ENCODE measurements at regions not wholly inside any gene's neighbourhood (a gene's known extent, or its start where the extent isn't known, plus 50 kb on each side); places are given as distances from the start of the nearest gene placed in this dataset.

DNA sequence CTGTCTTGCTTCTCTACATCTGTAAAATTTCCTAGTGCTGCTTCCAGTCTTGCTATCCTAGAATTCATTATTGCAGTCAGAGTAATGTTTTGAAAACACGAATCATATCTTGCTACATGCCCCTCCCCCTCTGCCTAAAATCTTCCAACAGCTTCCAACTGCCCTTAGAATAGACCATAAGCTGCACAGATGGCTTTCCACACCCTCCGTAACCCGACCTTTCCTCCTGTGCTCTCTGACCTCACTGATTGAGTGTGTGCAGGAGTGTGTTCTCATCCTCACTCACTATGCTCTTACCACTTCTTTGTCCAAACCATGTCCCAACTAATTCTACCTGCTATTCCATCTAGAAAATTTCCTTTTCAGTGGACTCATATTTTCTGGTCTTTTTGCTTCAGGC, 121.2 kb upstream of the ANKRD1 start:
- H3K79me2 ChIP-seq (ENCODE audit: low read depth) = no peaks in the 10 kb centered on the region
- H3K9me2 ChIP-seq (ENCODE audit: insufficient read depth) = no peaks in the 10 kb centered on the region
- no peak overlapping the region for H3K4me3 ChIP-seq
- intact Hi-C loops (cut with micrococcal nuclease; ENCODE audit: unreplicated experiment) = loop anchor here (2.0 kb wide), 1 partner anchor 209 kb away; no protein-coding TSS in a partner anchor
- no TSS peak for BruUV-seq (replicated peaks)
- TF ChIP-seq, protein P1, sequence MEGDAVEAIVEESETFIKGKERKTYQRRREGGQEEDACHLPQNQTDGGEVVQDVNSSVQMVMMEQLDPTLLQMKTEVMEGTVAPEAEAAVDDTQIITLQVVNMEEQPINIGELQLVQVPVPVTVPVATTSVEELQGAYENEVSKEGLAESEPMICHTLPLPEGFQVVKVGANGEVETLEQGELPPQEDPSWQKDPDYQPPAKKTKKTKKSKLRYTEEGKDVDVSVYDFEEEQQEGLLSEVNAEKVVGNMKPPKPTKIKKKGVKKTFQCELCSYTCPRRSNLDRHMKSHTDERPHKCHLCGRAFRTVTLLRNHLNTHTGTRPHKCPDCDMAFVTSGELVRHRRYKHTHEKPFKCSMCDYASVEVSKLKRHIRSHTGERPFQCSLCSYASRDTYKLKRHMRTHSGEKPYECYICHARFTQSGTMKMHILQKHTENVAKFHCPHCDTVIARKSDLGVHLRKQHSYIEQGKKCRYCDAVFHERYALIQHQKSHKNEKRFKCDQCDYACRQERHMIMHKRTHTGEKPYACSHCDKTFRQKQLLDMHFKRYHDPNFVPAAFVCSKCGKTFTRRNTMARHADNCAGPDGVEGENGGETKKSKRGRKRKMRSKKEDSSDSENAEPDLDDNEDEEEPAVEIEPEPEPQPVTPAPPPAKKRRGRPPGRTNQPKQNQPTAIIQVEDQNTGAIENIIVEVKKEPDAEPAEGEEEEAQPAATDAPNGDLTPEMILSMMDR (conservative IDR thresholded peaks at IDR 0.05) = no peak
- TF ChIP-seq EZH2 (IDR thresholded peaks at IDR 0.05; ENCODE audit: low read depth) = no peak
- H2AFZ ChIP-seq = no peak overlapping the region
- ChIA-PET POLR2A (ENCODE audit: unreplicated experiment) (no interaction called here), CTCF (no interaction called here)
- H3K4me1 ChIP-seq (replicated peaks; ENCODE audit: insufficient read depth) = no peaks in the 10 kb centered on the region
- H3K9me3 ChIP-seq (ENCODE audit: insufficient read depth, low read depth) = no peaks in the 10 kb centered on the region
- no peak overlapping the region for H3K4me2 ChIP-seq
- H3K36me3 ChIP-seq (ENCODE audit: low read depth) = no peaks in the 10 kb centered on the region
- H3K27me3 ChIP-seq (ENCODE audit: insufficient read depth, low read depth) = no peaks in the 10 kb centered on the region
- DNase-seq = no peak
- H3F3A ChIP-seq (ENCODE audit: insufficient read depth, low read depth) = no peaks in the 10 kb centered on the region
- H4K20me1 ChIP-seq (ENCODE audit: insufficient read depth) = no peaks in the 10 kb centered on the region
- no peak overlapping the region for H3K27ac ChIP-seq

DNA sequence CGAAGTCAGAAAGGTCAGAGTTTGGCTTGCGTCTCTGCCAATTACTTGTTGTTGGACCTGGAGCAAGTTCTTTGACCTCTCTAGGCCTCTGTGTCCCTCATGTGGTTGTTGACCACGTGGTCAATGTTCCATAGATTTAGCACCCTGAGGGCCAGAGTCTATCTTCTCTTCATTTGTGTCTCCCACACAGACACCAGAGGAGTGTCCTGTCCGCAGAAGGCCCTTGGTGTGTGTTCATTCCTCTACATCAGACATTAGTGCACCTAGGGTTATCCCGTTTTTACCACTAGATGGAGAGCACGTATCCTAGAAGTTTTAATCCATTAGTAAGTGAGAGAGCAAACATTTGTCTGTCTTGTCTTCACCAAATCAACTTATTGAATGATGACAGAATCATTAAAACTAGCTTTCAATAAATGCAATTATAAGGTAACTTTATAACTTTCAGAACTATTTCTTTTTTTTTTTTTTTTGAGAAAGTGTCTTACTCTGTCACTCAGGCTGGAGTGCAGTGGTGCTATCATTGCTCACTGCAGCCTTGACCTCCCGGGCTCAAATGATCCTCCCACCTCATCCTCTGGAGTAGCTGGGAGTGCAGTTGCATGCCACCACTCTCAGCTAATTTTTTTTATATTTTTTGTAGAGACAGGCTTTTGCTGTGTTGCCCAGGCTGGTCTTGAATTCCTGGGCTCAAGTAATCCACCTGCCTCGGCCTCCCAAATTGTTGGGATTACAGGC, 122.5 kb upstream of the ANKRD1 start:
- no peak for TF ChIP-seq EZH2 (IDR thresholded peaks at IDR 0.05; ENCODE audit: low read depth)
- TF ChIP-seq, protein P1 (conservative IDR thresholded peaks at IDR 0.05) = peak; percentile 52
- DNase-seq = peak in 1 of 2 experiments; percentile 2
- Histone ChIP-seq H3K79me2 (ENCODE audit: low read depth) (no peaks in the 10 kb centered on the region), H3K9me3 (ENCODE audit: insufficient read depth, low read depth) (no peaks in the 10 kb centered on the region), H4K20me1 (ENCODE audit: insufficient read depth) (no peaks in the 10 kb centered on the region), H3K27ac (no peak overlapping the region), H3K4me2 (no peak overlapping the region), H3K9me2 (ENCODE audit: insufficient read depth) (no peaks in the 10 kb centered on the region), H3K4me1 (replicated peaks; ENCODE audit: insufficient read depth) (no peaks in the 10 kb centered on the region), H3K4me3 (no peak overlapping the region), H3K36me3 (ENCODE audit: low read depth) (no peaks in the 10 kb centered on the region), H3K27me3 (ENCODE audit: insufficient read depth, low read depth) (no peaks in the 10 kb centered on the region), H3F3A (ENCODE audit: insufficient read depth, low read depth) (no peaks in the 10 kb centered on the region), H2AFZ (no peak overlapping the region)
- CTCF ChIA-PET = interaction anchor here (0.6 kb wide), 1 partner anchor 58 kb away, joined by 3 read pairs; no protein-coding TSS in a partner anchor
- intact Hi-C loops (cut with micrococcal nuclease; ENCODE audit: unreplicated experiment) = loop anchor here (1.0 to 2.0 kb wide), 2 partner anchors 132 to 207 kb away; no protein-coding TSS in a partner anchor
- no TSS peak for BruUV-seq (replicated peaks)
- POLR2A ChIA-PET (ENCODE audit: unreplicated experiment) = no interaction called here

DNA sequence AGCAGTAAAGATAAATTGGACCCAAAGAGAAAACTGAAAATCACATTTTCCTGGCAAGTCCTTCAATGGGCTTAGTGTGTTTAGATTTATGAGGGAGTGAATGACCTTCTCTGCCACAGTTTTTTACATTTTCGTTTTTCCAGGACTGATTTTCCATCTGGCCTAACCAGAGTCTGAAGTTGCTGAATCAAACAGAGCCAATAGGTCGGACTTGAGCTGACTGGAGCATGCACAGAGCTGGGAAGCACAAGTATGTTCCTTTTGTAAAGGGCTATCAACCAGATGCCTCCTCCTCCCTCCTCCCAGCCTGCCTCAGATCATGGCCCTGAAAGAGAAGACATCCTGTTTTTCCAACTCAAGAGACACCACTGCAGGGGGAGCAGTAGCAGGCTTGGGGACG, 126.0 kb upstream of the ANKRD1 start:
- Histone ChIP-seq H3K36me3 (ENCODE audit: low read depth) (no peaks in the 10 kb centered on the region), H3K9me2 (ENCODE audit: insufficient read depth) (no peaks in the 10 kb centered on the region), H2AFZ (no peak overlapping the region), H3K27me3 (ENCODE audit: insufficient read depth, low read depth) (no peaks in the 10 kb centered on the region), H3K4me2 (no peak overlapping the region), H3K27ac (no peak overlapping the region), H4K20me1 (ENCODE audit: insufficient read depth) (no peaks in the 10 kb centered on the region), H3K4me1 (replicated peaks; ENCODE audit: insufficient read depth) (no peaks in the 10 kb centered on the region), H3K79me2 (ENCODE audit: low read depth) (no peaks in the 10 kb centered on the region), H3K4me3 (no peak overlapping the region), H3F3A (ENCODE audit: insufficient read depth, low read depth) (no peaks in the 10 kb centered on the region), H3K9me3 (ENCODE audit: insufficient read depth, low read depth) (no peaks in the 10 kb centered on the region)
- no peak for DNase-seq
- intact Hi-C loops (cut with micrococcal nuclease; ENCODE audit: unreplicated experiment) = no loop called here
- CTCF ChIA-PET = no interaction called here
- BruUV-seq (replicated peaks) = no TSS peak
- TF ChIP-seq EZH2 (IDR thresholded peaks at IDR 0.05; ENCODE audit: low read depth) = no peak
- POLR2A ChIA-PET (ENCODE audit: unreplicated experiment) = no interaction called here

DNA sequence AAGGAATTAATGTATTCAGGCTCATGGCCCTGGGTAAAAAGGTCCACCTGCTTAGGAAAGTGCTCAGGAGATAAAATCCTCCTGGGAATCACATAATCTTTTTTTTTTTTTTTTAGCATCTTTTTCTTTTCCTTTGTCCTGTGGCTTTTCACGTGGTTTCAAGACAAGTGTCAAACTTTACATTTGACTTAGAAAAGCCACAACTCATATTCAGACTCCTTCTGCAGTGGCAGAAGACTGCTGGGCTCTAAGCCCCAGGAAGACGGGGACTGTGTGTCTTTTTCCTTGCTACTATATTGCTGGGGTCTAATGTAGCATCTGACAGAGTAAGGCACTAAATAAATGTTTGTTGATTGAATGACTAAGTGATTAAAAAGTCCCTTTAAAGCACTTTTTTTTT, 127.5 kb upstream of the ANKRD1 start:
- no peak for DNase-seq
- H2AFZ ChIP-seq = no peak overlapping the region
- no TSS peak for BruUV-seq (replicated peaks)
- no peak overlapping the region for H3K27ac ChIP-seq
- H3K4me2 ChIP-seq = no peak overlapping the region
- H3K4me1 ChIP-seq (replicated peaks; ENCODE audit: insufficient read depth) = no peaks in the 10 kb centered on the region
- H3K4me3 ChIP-seq = no peak overlapping the region
- H3K9me3 ChIP-seq (ENCODE audit: insufficient read depth, low read depth) = no peaks in the 10 kb centered on the region
- TF ChIP-seq EZH2 (IDR thresholded peaks at IDR 0.05; ENCODE audit: low read depth) = no peak
- TF ChIP-seq, protein P1 (conservative IDR thresholded peaks at IDR 0.05) = no peak
- no peaks in the 10 kb centered on the region for H3K27me3 ChIP-seq (ENCODE audit: insufficient read depth, low read depth)
- no peaks in the 10 kb centered on the region for H3K79me2 ChIP-seq (ENCODE audit: low read depth)
- no peaks in the 10 kb centered on the region for H3F3A ChIP-seq (ENCODE audit: insufficient read depth, low read depth)
- H3K9me2 ChIP-seq (ENCODE audit: insufficient read depth) = no peaks in the 10 kb centered on the region
- ChIA-PET POLR2A (ENCODE audit: unreplicated experiment) (no interaction called here), CTCF (no interaction called here)
- intact Hi-C loops (cut with micrococcal nuclease; ENCODE audit: unreplicated experiment) = no loop called here
- H3K36me3 ChIP-seq (ENCODE audit: low read depth) = no peaks in the 10 kb centered on the region
- H4K20me1 ChIP-seq (ENCODE audit: insufficient read depth) = no peaks in the 10 kb centered on the region

All from PC-9 (cell line).